HG02798 (cell line): ENCODE measurements at regions not wholly inside any gene's neighbourhood (a gene's known extent, or its start where the extent isn't known, plus 50 kb on each side); places are given as distances from the start of the nearest gene placed in this dataset.
A peak's percentile ranks its signal among the peaks of the same experiment; 100 is the strongest.
"Not testable (repeated sequence)": the region's sequence is repeated elsewhere in the genome, so short reads cannot be mapped to it uniquely, and the experiment has no call there.

Experiments
- ATAC-seq: cut with Tn5 transposase; IDR thresholded peaks from one replicate; pipeline ENCODE4 v1.9.1; 2021; ENCODE audit warnings: mild to moderate bottlenecking; ENCODE audit not compliant: unreplicated experiment, poor library complexity

GRCh38 chr17:47066841-47067682 is 88.0 kb upstream of the RPRML start:
- ATAC-seq: peak; percentile 90

GRCh38 chr17:47066095-47066494 is 87.0 kb upstream of the RPRML start:
- ATAC-seq: no peak

DNA sequence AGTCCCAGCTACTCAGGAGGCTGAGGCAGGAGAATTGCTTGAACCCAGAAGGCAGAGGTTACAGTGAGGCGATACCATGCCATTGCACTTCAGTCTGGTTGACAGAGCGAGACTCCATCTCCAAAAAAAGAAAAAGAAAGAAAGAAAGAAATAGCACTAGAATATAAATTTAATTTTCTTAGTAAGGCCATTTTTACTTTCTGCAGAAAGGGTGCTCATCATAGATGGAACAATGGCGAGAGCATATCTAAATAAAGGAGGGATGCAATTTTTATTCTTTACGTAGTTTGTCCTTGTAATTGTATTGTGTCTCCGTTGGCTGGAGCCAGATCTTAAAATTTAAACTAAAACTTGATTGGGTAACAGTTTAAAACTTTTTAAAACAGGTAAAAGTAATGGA is 85.6 kb upstream of the RPRML start:
- no peak for ATAC-seq

DNA sequence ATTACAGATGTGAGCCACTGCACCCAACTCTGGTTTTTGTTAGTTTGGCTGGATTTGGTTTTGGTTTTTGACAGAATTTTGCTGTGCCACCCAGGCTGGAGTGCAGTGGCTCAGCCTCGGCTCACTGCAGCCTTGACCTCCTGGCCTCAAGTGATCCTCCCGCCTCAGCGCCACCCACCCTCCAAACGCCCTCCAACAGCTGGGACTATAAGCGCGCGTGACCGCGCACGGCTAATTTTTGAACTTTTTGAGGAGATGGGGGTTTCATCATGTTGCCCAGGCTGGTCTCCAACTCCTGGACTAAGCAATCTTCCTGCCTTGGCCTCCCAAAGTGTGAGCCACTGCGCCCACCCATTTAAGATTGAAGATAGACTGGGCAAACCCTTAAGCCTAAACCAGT is 84.4 kb upstream of the RPRML start:
- ATAC-seq: no peak

DNA sequence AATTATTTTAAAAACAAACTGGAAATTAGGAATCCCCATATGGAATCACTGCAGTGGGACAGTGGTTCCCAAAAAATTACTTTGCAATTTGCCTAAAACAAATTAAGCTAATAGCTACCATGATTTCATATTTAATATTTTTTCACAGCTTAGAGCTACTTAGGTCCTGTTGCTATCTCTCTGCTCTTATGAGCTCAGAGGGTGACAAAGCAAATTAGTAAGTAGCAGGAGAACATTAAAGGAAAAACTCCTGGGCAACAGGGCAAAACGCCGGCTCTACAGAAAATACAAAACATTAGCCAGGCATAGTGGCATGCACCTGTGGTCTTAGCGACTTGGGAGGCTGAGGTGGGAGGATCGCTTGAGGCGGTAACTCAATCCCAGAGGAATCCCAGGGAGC is 83.8 kb upstream of the RPRML start:
- not testable (repeated sequence) for ATAC-seq

- not testable (repeated sequence) for ATAC-seq
Measured at GRCh38 chr17:47060005-47060404, 81.0 kb upstream of the RPRML start.

- no peak for ATAC-seq
Measured at GRCh38 chr17:47057830-47058229, 78.8 kb upstream of the RPRML start.

GRCh38 chr17:47057279-47057678 is 78.2 kb upstream of the RPRML start:
- ATAC-seq: not testable (repeated sequence)

DNA sequence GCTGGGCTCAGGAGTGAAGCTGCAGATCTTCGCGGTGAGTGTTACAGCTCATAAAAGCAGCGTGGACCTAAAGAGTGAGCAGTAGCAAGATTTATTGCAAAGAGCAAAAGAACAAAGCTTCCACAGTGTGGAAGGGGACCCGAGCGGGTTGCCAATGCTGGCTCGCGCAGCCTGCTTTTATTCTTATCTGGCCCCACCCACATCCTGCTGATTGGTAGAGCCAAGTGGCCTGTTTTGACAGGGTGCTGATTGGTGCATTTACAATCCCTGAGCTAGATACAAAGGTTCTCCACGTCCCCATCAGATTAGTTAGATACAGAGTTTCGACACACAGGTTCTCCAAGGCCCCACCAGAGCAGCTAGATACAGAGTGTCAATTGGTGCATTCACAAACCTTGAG is 77.6 kb upstream of the RPRML start:
- not testable (repeated sequence) for ATAC-seq
